H1 (cell line): ENCODE measurements at regions not wholly inside any gene's neighbourhood (a gene's known extent, or its start where the extent isn't known, plus 50 kb on each side); places are given as distances from the start of the nearest gene placed in this dataset.

Source experiments
- CTCF ChIA-PET: fragments of 300-600 bp; sonication (Branson Sonifier 250); formaldehyde crosslinking; loops from one replicate; lab custom pipeline; 2021; ENCODE audit not compliant: partially characterized antibody; lab: Charles Lee
- POLR2A ChIA-PET: fragments of 300-600 bp; sonication (Branson Sonifier 250); formaldehyde crosslinking; loops from one replicate; lab custom pipeline; 2021; ENCODE audit warnings: inconsistent platforms; ENCODE audit not compliant: partially characterized antibody; lab: Charles Lee
- DNase-seq, 2 experiments: peaks; one replicate each; pipeline versions ENCODE4 v3.0.0 to v3.0.0-alpha.2; 2010 to 2022; ENCODE audit warnings: low spot score in 2 of 2, low read depth in 1 of 2, mixed read lengths in 1 of 2
- FAIRE-seq: peaks from 2 replicates; lab custom pipeline; 2011; peaks lifted over from hg19 to GRCh38; lab: Jason Lieb, UNC
- H2AFZ ChIP-seq: 2 replicates; pipeline ENCODE4 v1.8.1; 2012; ENCODE audit warnings: low read length, inconsistent platforms
- H2AK5ac ChIP-seq: 2 replicates; pipeline ENCODE4 v1.6.1; 2013; ENCODE audit warnings: low read depth, low read length
- H2BK120ac ChIP-seq: replicated peaks from 2 replicates; pipeline ENCODE3; 2013; ENCODE audit warnings: low read depth, low read length, inconsistent platforms
- H2BK12ac ChIP-seq: 2 replicates; pipeline ENCODE4 v1.6.1; 2013; ENCODE audit warnings: low read depth, low read length
- H2BK15ac ChIP-seq: 2 replicates; pipeline ENCODE4 v1.6.1; 2013; ENCODE audit warnings: low read length
- H2BK20ac ChIP-seq: 2 replicates; pipeline ENCODE4 v1.6.1; 2013; ENCODE audit warnings: low read length
- H2BK5ac ChIP-seq: 2 replicates; pipeline ENCODE4 v1.6.1; 2013; ENCODE audit warnings: low read depth, low read length
- H3K14ac ChIP-seq: 2 replicates; pipeline ENCODE4 v1.6.1; 2013; ENCODE audit warnings: inconsistent platforms; ENCODE audit not compliant: insufficient read length
- H3K18ac ChIP-seq: 2 replicates; pipeline ENCODE4 v1.6.1; 2013; ENCODE audit warnings: low read length; ENCODE audit errors: extremely low read depth
- H3K23ac ChIP-seq: 2 replicates; pipeline ENCODE4 v1.6.1; 2013; ENCODE audit warnings: inconsistent platforms; ENCODE audit not compliant: insufficient read length
- H3K23me2 ChIP-seq: 2 replicates; pipeline ENCODE4 v1.6.1; 2013; ENCODE audit warnings: low read depth, low read length
- H3K27ac ChIP-seq: 2 replicates; pipeline ENCODE4 v1.6.1; 2011; ENCODE audit warnings: low read depth, low read length, inconsistent platforms
- H3K27me3 ChIP-seq, 4 experiments: replicated peaks in 1 of 4; 1 replicate in 1 of 4; 2 replicates in 3 of 4; pipeline versions ENCODE4 v1.6.1 to v1.8.1; 2011 to 2013; ENCODE audit warnings: low read length in 3 of 4, mild to moderate bottlenecking in 3 of 4, inconsistent platforms in 2 of 4, mixed read lengths in 2 of 4, moderate library complexity in 1 of 4; ENCODE audit not compliant: control insufficient read depth in 3 of 4, insufficient read depth in 3 of 4; ENCODE audit errors: extremely low read depth in 1 of 4
- H3K36me3 ChIP-seq, 4 experiments: 2 replicates each; pipeline versions ENCODE4 v1.6.1 to v1.8.1; 2011 to 2013; ENCODE audit warnings: mild to moderate bottlenecking in 4 of 4, low read length in 3 of 4, moderate library complexity in 2 of 4, control low read depth in 1 of 4, inconsistent platforms in 1 of 4; ENCODE audit not compliant: insufficient read depth in 4 of 4, control insufficient read depth in 2 of 4
- H3K4ac ChIP-seq: replicated peaks from 2 replicates; pipeline ENCODE3; 2013; ENCODE audit warnings: low read length, low read depth, mixed read lengths, inconsistent platforms; ENCODE audit not compliant: insufficient read length
- H3K4me1 ChIP-seq, 4 experiments: replicated peaks in 1 of 4; 1 replicate in 1 of 4; 2 replicates in 3 of 4; pipeline versions ENCODE4 v1.6.1 to v1.8.1; 2011 to 2013; ENCODE audit warnings: low read length in 3 of 4, inconsistent platforms in 2 of 4, mixed read lengths in 1 of 4; ENCODE audit not compliant: insufficient read depth in 4 of 4, control insufficient read depth in 3 of 4
- H3K4me2 ChIP-seq, 2 experiments: 2 replicates each; pipeline versions ENCODE4 v1.6.1 to v1.8.1; 2011 to 2013; ENCODE audit warnings: low read depth in 2 of 2, low read length in 2 of 2, control low read depth in 1 of 2, inconsistent platforms in 1 of 2, mild to moderate bottlenecking in 1 of 2; ENCODE audit not compliant: insufficient read depth in 1 of 2
- H3K4me3 ChIP-seq, 4 experiments: fragments of 200-600, 300-600 bp in 1 of 4; sonication (generic), shearing (Covaris generic), sonication (Bioruptor Twin) in 1 of 4; 2 replicates each; pipeline versions ENCODE4 v1.5.1 to v1.8.1; 2011 to 2016; ENCODE audit warnings: low read length in 4 of 4, low read depth in 3 of 4, control low read depth in 2 of 4, inconsistent platforms in 2 of 4, mild to moderate bottlenecking in 2 of 4, mixed read lengths in 1 of 4, moderate library complexity in 1 of 4; ENCODE audit not compliant: insufficient read depth in 2 of 4; ENCODE audit errors: extremely low read depth in 1 of 4
- H3K56ac ChIP-seq: replicated peaks from 2 replicates; pipeline ENCODE3; 2013; ENCODE audit warnings: low read depth, mild to moderate bottlenecking, mixed read lengths, low read length, inconsistent platforms; ENCODE audit not compliant: insufficient read length
- H3K79me1 ChIP-seq: 2 replicates; pipeline ENCODE4 v1.6.1; 2013; ENCODE audit warnings: low read depth, low read length, control low read depth
- H3K79me2 ChIP-seq, 2 experiments: 2 replicates each; pipeline versions ENCODE4 v1.6.1 to v1.8.1; 2012 to 2013; ENCODE audit warnings: low read length in 2 of 2, mild to moderate bottlenecking in 2 of 2, inconsistent platforms in 1 of 2; ENCODE audit not compliant: insufficient read depth in 2 of 2, control insufficient read depth in 1 of 2
- H3K9ac ChIP-seq, 4 experiments: replicated peaks in 1 of 4; 1 replicate in 1 of 4; 2 replicates in 3 of 4; pipeline versions ENCODE4 v1.6.1 to v1.8.1; 2011 to 2013; ENCODE audit warnings: low read depth in 3 of 4, low read length in 3 of 4, control low read depth in 2 of 4, mild to moderate bottlenecking in 2 of 4, moderate library complexity in 2 of 4, inconsistent platforms in 1 of 4; ENCODE audit errors: extremely low read depth in 1 of 4
- H3K9me3 ChIP-seq, 2 experiments: 2 replicates each; pipeline versions ENCODE4 v1.6.1 to v1.8.1; 2012 to 2013; ENCODE audit warnings: mild to moderate bottlenecking in 2 of 2, moderate library complexity in 2 of 2, control low read depth in 1 of 2, inconsistent platforms in 1 of 2, low read depth in 1 of 2, low read length in 1 of 2, mixed read lengths in 1 of 2; ENCODE audit not compliant: insufficient read depth in 2 of 2
- H4K20me1 ChIP-seq, 2 experiments: replicated peaks in 1 of 2; 2 replicates each; pipeline versions ENCODE3 to v1.8.1; 2011 to 2013; ENCODE audit warnings: inconsistent platforms in 2 of 2, low read length in 2 of 2, mild to moderate bottlenecking in 1 of 2; ENCODE audit not compliant: insufficient read depth in 2 of 2, control insufficient read depth in 1 of 2
- H4K5ac ChIP-seq: 2 replicates; pipeline ENCODE4 v1.6.1; 2013; ENCODE audit warnings: low read length, low read depth, mixed read lengths, inconsistent platforms; ENCODE audit not compliant: insufficient read length
- H4K8ac ChIP-seq: 2 replicates; pipeline ENCODE4 v1.8.0; 2013; ENCODE audit warnings: mild to moderate bottlenecking, moderate library complexity, low read length, inconsistent platforms; ENCODE audit not compliant: insufficient read depth; ENCODE audit errors: extremely low read depth
- H4K91ac ChIP-seq: replicated peaks from 2 replicates; pipeline ENCODE3; 2013; ENCODE audit warnings: low read length, mixed read lengths, inconsistent platforms; ENCODE audit not compliant: insufficient read length
- TAF1 ChIP-seq: IDR thresholded peaks from 2 replicates; pipeline ENCODE4 v1.6.1; 2011; ENCODE audit warnings: mild to moderate bottlenecking, low read depth, low read length
- WGBS, 2 experiments: shearing (Covaris generic) in 1 of 2; methylation state at CpG; one replicate each; pipeline versions ENCODE4 v1.1.6 to v1.1.7; 2013 to 2015; ENCODE audit warnings: low lambda C conversion rate in 2 of 2, mixed read lengths in 2 of 2, inconsistent platforms in 1 of 2, low coverage in 1 of 2, missing lambda C conversion rate in 1 of 2; ENCODE audit not compliant: insufficient replicate concordance in 2 of 2, insufficient coverage in 1 of 2, insufficient read length in 1 of 2; ENCODE audit errors: extremely low coverage in 1 of 2, missing lambda C conversion rate in 1 of 2; 5-methylcytosine and 5-hydroxymethylcytosine counted together

DNA sequence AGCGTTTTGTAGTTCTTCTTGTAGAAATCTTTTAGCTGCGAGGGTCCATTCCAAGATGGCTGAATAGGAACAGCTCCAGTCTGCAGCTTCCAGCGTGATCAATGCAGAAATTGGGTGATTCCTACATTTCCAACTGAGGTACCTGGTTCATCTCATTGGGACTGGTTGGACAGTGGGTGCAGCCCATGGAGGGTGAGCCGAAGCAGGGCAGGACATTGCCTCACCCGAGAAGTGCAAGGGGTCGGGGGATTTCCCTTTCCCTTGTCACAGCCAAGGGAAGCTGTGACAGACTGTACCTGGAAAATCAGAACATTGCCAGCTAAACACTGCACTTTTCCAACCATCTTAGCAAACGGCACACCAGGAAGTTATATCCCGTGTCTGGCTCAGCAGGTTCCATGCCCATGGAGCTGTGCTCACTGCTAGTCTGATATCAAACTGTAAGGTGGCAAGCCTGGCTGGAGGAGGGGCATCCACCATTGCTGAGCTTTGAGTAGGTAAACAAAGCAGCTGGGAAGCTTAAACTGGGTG is 176.0 kb upstream of the SPRY2 start:
- Histone ChIP-seq H3K4me3 (no peak overlapping the region), H2BK12ac (no peak overlapping the region), H4K91ac (no peak overlapping the region), H2BK5ac (no peak overlapping the region), H2BK20ac (no peak overlapping the region), H3K79me1 (no peaks in the 10 kb centered on the region), H3K23me2 (no peaks in the 10 kb centered on the region), H3K9me3 (peaks cover 9 to 18% of the 10 kb centered on the region in 2 experiments), H3K4me2 (no peak overlapping the region), H3K14ac (no peak overlapping the region), H3K23ac (no peak overlapping the region), H3K79me2 (no peaks in the 10 kb centered on the region), H3K9ac (no peak overlapping the region), H3K18ac (no peak overlapping the region), H3K4me1 (no peaks in the 10 kb centered on the region), H2AFZ (no peak overlapping the region), H2AK5ac (no peak overlapping the region), H4K8ac (no peak overlapping the region; the same call in 1 of the 2 replicates), H2BK15ac (no peak overlapping the region), H4K20me1 (no peaks in the 10 kb centered on the region), H3K27ac (no peak overlapping the region), H3K4ac (no peak overlapping the region), H2BK120ac (no peak overlapping the region), H3K56ac (no peak overlapping the region), H3K36me3 (no peaks in the 10 kb centered on the region), H3K27me3 (peaks cover 0 to 1% (median 0%) of the 10 kb centered on the region in 4 experiments; a peak in 1 of 7 replicates), H4K5ac (no peak overlapping the region)
- CTCF ChIA-PET: interaction anchor here (0.7 kb wide), 1 partner anchor 28 kb away, joined by 3 read pairs; no protein-coding TSS in a partner anchor
- POLR2A ChIA-PET: no interaction called here
- WGBS, 2 experiments: 90% methylated on average over 8 of the region's 8 CpGs; no CpG with 5 or more reads in 1 of the 2 experiments
- no peak for TF ChIP-seq TAF1
- FAIRE-seq (no peak), DNase-seq (no peak)
